Right lobe of liver (tissue), 6 donors: ENCODE measurements at regions not wholly inside any gene's neighbourhood (a gene's known extent, or its start where the extent isn't known, plus 50 kb on each side); places are given as distances from the start of the nearest gene placed in this dataset.
"Not testable (repeated sequence)": the region's sequence is repeated elsewhere in the genome, so short reads cannot be mapped to it uniquely, and the experiment has no call there.

Experiments used
- ATAC-seq, 4 donors: fragments of 200-7000 bp; cut with Tn5 transposase; one replicate each; pipeline ENCODE4 v1.9.1; 2020; ENCODE audit warnings: mild to moderate bottlenecking in 4 of 4, moderate library complexity in 4 of 4
- DNase-seq, 3 donors: peaks; one replicate each; pipeline ENCODE4 v3.0.0-alpha.2; 2020
- H3K27ac ChIP-seq, 3 donors: fragments of 200-600 bp; one replicate each; pipeline ENCODE4 v1.8.0; 2022
- H3K27me3 ChIP-seq, 2 donors: fragments of 200-600 bp; one replicate each; pipeline ENCODE4 v1.8.0; 2022
- H3K36me3 ChIP-seq, 4 donors: fragments of 200-600 bp; sonication (generic) in 1 of 4; one replicate each; pipeline versions ENCODE4 v1.5.1 to v1.8.0; 2017 to 2022; ENCODE audit warnings: control low read depth in 1 of 4
- H3K4me1 ChIP-seq, 4 donors: fragments of 200-600 bp; sonication (generic) in 1 of 4; one replicate each; pipeline versions ENCODE4 v1.5.1 to v1.8.0; 2017 to 2022; ENCODE audit warnings: control low read depth in 1 of 4
- H3K4me3 ChIP-seq, 3 donors: fragments of 200-600 bp; one replicate each; pipeline ENCODE4 v1.8.0; 2022
- H3K9me3 ChIP-seq, 4 donors: fragments of 200-600 bp; sonication (generic) in 1 of 4; one replicate each; pipeline versions ENCODE4 v1.5.1 to v1.8.0; 2017 to 2022; ENCODE audit warnings: control low read depth in 1 of 4
- CTCF ChIP-seq, 4 donors: fragments of 200-600 bp in 3 of 4; fragments of 450-650 bp in 1 of 4; IDR thresholded peaks; one replicate each; pipeline versions ENCODE4 v1.5.1 to v1.8.0; 2016 to 2022; ENCODE audit warnings: antibody characterized with exemption in 4 of 4, mild to moderate bottlenecking in 2 of 4
- POLR2A ChIP-seq: fragments of 450-650 bp; IDR thresholded peaks from one replicate; pipeline ENCODE4 v1.6.1; 2017; ENCODE audit warnings: antibody characterized with exemption, mild to moderate bottlenecking
- WGBS: methylation state at CpG from one replicate; pipeline ENCODE4 v1.1.6; 2018; ENCODE audit warnings: low coverage, low lambda C conversion rate; ENCODE audit not compliant: insufficient coverage; ENCODE audit errors: missing lambda C conversion rate; 5-methylcytosine and 5-hydroxymethylcytosine counted together
- intact Hi-C, 2 donors: fragments of 100-400 bp; cut with DNase I; formaldehyde crosslinking; loops; one replicate each; pipeline versions ENCODE4 v1.11.2 to v1.14.1; 2022
- donor health status: DM: no; HTN: yes; CAD: no.
- donor health status: DM: no; HTN: no; CAD: no.
- donor health status: DM: no; HTN: no; CAD: no.
- donor health status: DM: no; HTN: yes; CAD: no.
- donor health status: DM: no; HTN: yes; CAD: no.

- ATAC-seq (no peak), DNase-seq (no peak)
- no peak for TF ChIP-seq CTCF (IDR thresholded peaks at IDR 0.05)
- no peak for TF ChIP-seq POLR2A
- Histone ChIP-seq H3K9me3 (no peaks in the 10 kb centered on the region), H3K4me3 (no peak overlapping the region), H3K27me3 (no peaks in the 10 kb centered on the region), H3K36me3 (no peaks in the 10 kb centered on the region), H3K4me1 (no peaks in the 10 kb centered on the region), H3K27ac (no peak overlapping the region)
- intact Hi-C loops, result no loop called here
- WGBS, result 56% methylated on average over 1 of the region's 1 CpG
These were observed 675.8 kb upstream of the SLITRK6 start for GRCh38 chr13:86474971-86475370.

GRCh38 chr13:86476656-86477055 lies 677.4 kb upstream of the SLITRK6 start:
- no peaks in the 10 kb centered on the region for H3K36me3 ChIP-seq
- H3K4me3 ChIP-seq, result no peak overlapping the region
- no peaks in the 10 kb centered on the region for H3K9me3 ChIP-seq
- TF ChIP-seq CTCF (IDR thresholded peaks at IDR 0.05) (no peak), POLR2A (no peak)
- intact Hi-C loops, result no loop called here
- no peaks in the 10 kb centered on the region for H3K4me1 ChIP-seq
- H3K27ac ChIP-seq, result no peak overlapping the region
- WGBS, result 47% methylated on average over 5 of the region's 5 CpGs
- DNase-seq (no peak), ATAC-seq (no peak)
- no peaks in the 10 kb centered on the region for H3K27me3 ChIP-seq

GRCh38 chr13:86486582-86486981 lies 687.4 kb upstream of the SLITRK6 start:
- no peak overlapping the region for H3K4me3 ChIP-seq
- H3K27ac ChIP-seq, result no peak overlapping the region
- no peaks in the 10 kb centered on the region for H3K9me3 ChIP-seq
- no peak for TF ChIP-seq POLR2A
- TF ChIP-seq CTCF (IDR thresholded peaks at IDR 0.05), result no peak
- ATAC-seq, result no peak
- DNase-seq, result no peak
- no peaks in the 10 kb centered on the region for H3K27me3 ChIP-seq
- 24% methylated on average over 3 of the region's 3 CpGs for WGBS
- no peaks in the 10 kb centered on the region for H3K36me3 ChIP-seq
- intact Hi-C loops, result no loop called here
- H3K4me1 ChIP-seq, result no peaks in the 10 kb centered on the region

- TF ChIP-seq CTCF (IDR thresholded peaks at IDR 0.05), result no peak
- no peak for TF ChIP-seq POLR2A
- DNase-seq (no peak), ATAC-seq (no peak)
- H3K27me3 ChIP-seq, result no peaks in the 10 kb centered on the region
- H3K9me3 ChIP-seq, result no peaks in the 10 kb centered on the region
- H3K4me3 ChIP-seq, result no peak overlapping the region
- WGBS, result 80% methylated on average over 1 of the region's 1 CpG
- intact Hi-C loops, result no loop called here
- H3K4me1 ChIP-seq, result no peaks in the 10 kb centered on the region
- no peak overlapping the region for H3K27ac ChIP-seq
- H3K36me3 ChIP-seq, result no peaks in the 10 kb centered on the region
These were observed 691.9 kb upstream of the SLITRK6 start for GRCh38 chr13:86491121-86491520.

- 56% methylated on average over 7 of the region's 10 CpGs for WGBS
- H3K27ac ChIP-seq, H3K9me3 ChIP-seq, H3K4me3 ChIP-seq, ATAC-seq, H3K4me1 ChIP-seq, H3K27me3 ChIP-seq, H3K36me3 ChIP-seq, DNase-seq, intact Hi-C loops: not testable (repeated sequence)
These were observed 702.7 kb upstream of the SLITRK6 start for GRCh38 chr13:86501931-86502330.
